ENCODE measurements at regions not wholly inside any gene's neighbourhood (a gene's known extent, or its start where the extent isn't known, plus 50 kb on each side); places are given as distances from the start of the nearest gene placed in this dataset.

DNA sequence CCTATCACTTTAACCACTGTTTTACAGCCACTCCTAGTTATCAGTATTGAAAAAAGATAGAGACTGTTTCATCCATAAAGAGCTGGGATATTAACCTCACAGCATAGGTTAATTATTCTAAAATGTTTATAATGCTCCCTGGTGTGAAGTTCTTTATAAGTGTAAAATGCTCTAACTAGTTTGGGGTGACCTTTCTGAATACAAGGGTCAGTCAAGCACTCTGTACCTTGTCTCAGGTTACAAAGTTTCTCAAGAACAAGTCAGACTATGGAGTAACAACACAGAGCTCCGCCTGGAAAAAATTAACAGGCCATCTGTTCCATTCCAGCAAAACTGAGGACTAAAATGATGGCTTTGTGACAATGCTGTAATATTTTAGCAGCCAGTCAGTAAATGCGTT lies 107.4 kb downstream of the NOL4 start:
- CTCF ChIA-PET = no interaction called here
- H4K20me1 ChIP-seq (ENCODE audit: insufficient read depth) = no peaks in the 10 kb centered on the region
- H3K36me3 ChIP-seq (ENCODE audit: low read depth) = no peaks in the 10 kb centered on the region
- DNase-seq = no peak
- intact Hi-C loops (cut with micrococcal nuclease; ENCODE audit: unreplicated experiment) = no loop called here
- H3K4me3 ChIP-seq = no peak overlapping the region
- no peaks in the 10 kb centered on the region for H3K79me2 ChIP-seq (ENCODE audit: low read depth)
- no TSS peak for BruUV-seq (replicated peaks)
- no peak overlapping the region for H2AFZ ChIP-seq
- TF ChIP-seq EZH2 (IDR thresholded peaks at IDR 0.05; ENCODE audit: low read depth) = no peak
- TF ChIP-seq, protein P1, sequence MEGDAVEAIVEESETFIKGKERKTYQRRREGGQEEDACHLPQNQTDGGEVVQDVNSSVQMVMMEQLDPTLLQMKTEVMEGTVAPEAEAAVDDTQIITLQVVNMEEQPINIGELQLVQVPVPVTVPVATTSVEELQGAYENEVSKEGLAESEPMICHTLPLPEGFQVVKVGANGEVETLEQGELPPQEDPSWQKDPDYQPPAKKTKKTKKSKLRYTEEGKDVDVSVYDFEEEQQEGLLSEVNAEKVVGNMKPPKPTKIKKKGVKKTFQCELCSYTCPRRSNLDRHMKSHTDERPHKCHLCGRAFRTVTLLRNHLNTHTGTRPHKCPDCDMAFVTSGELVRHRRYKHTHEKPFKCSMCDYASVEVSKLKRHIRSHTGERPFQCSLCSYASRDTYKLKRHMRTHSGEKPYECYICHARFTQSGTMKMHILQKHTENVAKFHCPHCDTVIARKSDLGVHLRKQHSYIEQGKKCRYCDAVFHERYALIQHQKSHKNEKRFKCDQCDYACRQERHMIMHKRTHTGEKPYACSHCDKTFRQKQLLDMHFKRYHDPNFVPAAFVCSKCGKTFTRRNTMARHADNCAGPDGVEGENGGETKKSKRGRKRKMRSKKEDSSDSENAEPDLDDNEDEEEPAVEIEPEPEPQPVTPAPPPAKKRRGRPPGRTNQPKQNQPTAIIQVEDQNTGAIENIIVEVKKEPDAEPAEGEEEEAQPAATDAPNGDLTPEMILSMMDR (conservative IDR thresholded peaks at IDR 0.05) = no peak
- H3F3A ChIP-seq (ENCODE audit: insufficient read depth, low read depth) = no peaks in the 10 kb centered on the region; the same call in 1 of the 2 replicates
- H3K4me1 ChIP-seq (replicated peaks; ENCODE audit: insufficient read depth) = peaks cover 9% of the 10 kb centered on the region; the same call in 1 of the 2 replicates
- H3K9me2 ChIP-seq (ENCODE audit: insufficient read depth) = no peaks in the 10 kb centered on the region
- no peaks in the 10 kb centered on the region for H3K9me3 ChIP-seq (ENCODE audit: insufficient read depth, low read depth)
- H3K4me2 ChIP-seq = no peak overlapping the region
- POLR2A ChIA-PET (ENCODE audit: unreplicated experiment) = no interaction called here
- H3K27ac ChIP-seq = no peak overlapping the region
- H3K27me3 ChIP-seq (ENCODE audit: insufficient read depth, low read depth) = no peaks in the 10 kb centered on the region

DNA sequence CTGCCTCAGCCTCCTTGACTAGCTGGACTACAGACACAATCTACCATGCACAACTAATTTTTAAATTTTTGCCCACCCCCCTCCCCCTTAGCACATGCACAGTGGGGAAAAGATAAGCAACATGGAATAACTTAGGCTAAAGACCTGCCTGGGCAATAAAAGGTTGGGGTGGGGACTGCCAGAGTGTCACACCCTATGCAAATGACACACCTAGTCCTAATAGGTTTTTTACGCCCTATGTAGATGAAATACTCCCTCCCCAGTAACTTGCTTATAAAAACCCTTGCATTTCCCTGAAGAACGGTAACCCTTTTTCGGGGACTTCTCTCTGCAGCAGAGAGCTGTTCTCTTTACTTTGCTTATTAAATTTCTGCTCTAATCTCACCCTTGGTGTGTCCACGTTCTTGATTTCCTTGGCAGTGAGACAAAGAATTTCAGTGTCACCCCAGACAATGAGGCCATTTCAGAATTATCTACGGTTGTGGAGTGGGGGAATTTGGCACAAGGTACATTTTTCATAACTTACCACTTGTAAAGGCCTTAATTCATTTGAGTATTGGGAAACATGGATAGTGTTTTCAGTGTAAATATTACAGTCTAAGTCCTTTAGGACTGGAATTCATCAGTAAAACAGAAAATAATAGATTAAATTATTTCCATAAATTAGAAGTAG lies 109.2 kb downstream of the NOL4 start:
- TF ChIP-seq, protein P1 (conservative IDR thresholded peaks at IDR 0.05) = no peak
- no peak for TF ChIP-seq EZH2 (IDR thresholded peaks at IDR 0.05; ENCODE audit: low read depth)
- intact Hi-C loops (cut with micrococcal nuclease; ENCODE audit: unreplicated experiment) = no loop called here
- no peak for DNase-seq

DNA sequence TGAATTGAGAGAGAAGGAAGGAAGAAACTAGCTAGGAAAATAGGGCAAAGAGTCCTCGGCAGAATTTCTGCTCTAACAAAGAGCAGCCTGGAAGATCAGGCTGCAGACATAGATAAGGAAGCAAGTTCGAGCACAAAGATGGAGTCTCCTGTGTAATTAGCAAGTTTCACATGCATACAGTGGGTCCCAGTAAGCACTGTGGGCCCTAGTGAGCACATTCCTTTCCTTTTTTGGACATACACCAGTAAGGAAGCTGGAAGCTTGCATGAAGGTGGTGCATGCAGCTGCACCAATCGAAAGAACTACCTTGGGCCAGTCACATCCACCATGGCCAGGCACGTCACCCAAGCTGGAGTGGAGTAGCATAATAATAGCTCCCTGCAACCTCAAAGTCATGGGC lies 109.7 kb downstream of the NOL4 start:
- Histone ChIP-seq H3K36me3 (ENCODE audit: low read depth) (no peaks in the 10 kb centered on the region), H4K20me1 (ENCODE audit: insufficient read depth) (no peaks in the 10 kb centered on the region), H3K9me2 (ENCODE audit: insufficient read depth) (no peaks in the 10 kb centered on the region), H3K4me3 (no peak overlapping the region), H3K4me2 (no peak overlapping the region), H3K9me3 (ENCODE audit: insufficient read depth, low read depth) (no peaks in the 10 kb centered on the region), H3K4me1 (replicated peaks; ENCODE audit: insufficient read depth) (no peaks in the 10 kb centered on the region), H3K79me2 (ENCODE audit: low read depth) (no peaks in the 10 kb centered on the region), H2AFZ (no peak overlapping the region), H3K27ac (no peak overlapping the region), H3K27me3 (ENCODE audit: insufficient read depth, low read depth) (no peaks in the 10 kb centered on the region), H3F3A (ENCODE audit: insufficient read depth, low read depth) (no peaks in the 10 kb centered on the region)
- CTCF ChIA-PET = no interaction called here
- intact Hi-C loops (cut with micrococcal nuclease; ENCODE audit: unreplicated experiment) = no loop called here
- BruUV-seq (replicated peaks) = no TSS peak
- TF ChIP-seq EZH2 (IDR thresholded peaks at IDR 0.05; ENCODE audit: low read depth) = no peak
- TF ChIP-seq, protein P1 (conservative IDR thresholded peaks at IDR 0.05) = no peak
- POLR2A ChIA-PET (ENCODE audit: unreplicated experiment) = no interaction called here
- no peak for DNase-seq

More for the DNA sequence above, 109.2 kb downstream of the NOL4 start:
- Histone ChIP-seq H2AFZ (no peak overlapping the region), H3K9me2 (ENCODE audit: insufficient read depth) (no peaks in the 10 kb centered on the region), H3F3A (ENCODE audit: insufficient read depth, low read depth) (no peaks in the 10 kb centered on the region), H3K79me2 (ENCODE audit: low read depth) (no peaks in the 10 kb centered on the region), H4K20me1 (ENCODE audit: insufficient read depth) (no peaks in the 10 kb centered on the region), H3K27me3 (ENCODE audit: insufficient read depth, low read depth) (no peaks in the 10 kb centered on the region), H3K36me3 (ENCODE audit: low read depth) (no peaks in the 10 kb centered on the region), H3K4me3 (no peak overlapping the region), H3K4me1 (replicated peaks; ENCODE audit: insufficient read depth) (no peaks in the 10 kb centered on the region; the same call in 1 of the 2 replicates), H3K9me3 (ENCODE audit: insufficient read depth, low read depth) (no peaks in the 10 kb centered on the region), H3K27ac (no peak overlapping the region), H3K4me2 (no peak overlapping the region)
- CTCF ChIA-PET = no interaction called here
- POLR2A ChIA-PET (ENCODE audit: unreplicated experiment) = no interaction called here
- no TSS peak for BruUV-seq (replicated peaks)

All from PC-9 (cell line).